HG03025 (cell line): ENCODE measurements at regions not wholly inside any gene's neighbourhood (a gene's known extent, or its start where the extent isn't known, plus 50 kb on each side); places are given as distances from the start of the nearest gene placed in this dataset.

Source experiments
- ATAC-seq: cut with Tn5 transposase; IDR thresholded peaks from one replicate; pipeline ENCODE4 v1.9.1; 2021; ENCODE audit warnings: mild to moderate bottlenecking, moderate library complexity; ENCODE audit not compliant: unreplicated experiment, low FRiP score

DNA sequence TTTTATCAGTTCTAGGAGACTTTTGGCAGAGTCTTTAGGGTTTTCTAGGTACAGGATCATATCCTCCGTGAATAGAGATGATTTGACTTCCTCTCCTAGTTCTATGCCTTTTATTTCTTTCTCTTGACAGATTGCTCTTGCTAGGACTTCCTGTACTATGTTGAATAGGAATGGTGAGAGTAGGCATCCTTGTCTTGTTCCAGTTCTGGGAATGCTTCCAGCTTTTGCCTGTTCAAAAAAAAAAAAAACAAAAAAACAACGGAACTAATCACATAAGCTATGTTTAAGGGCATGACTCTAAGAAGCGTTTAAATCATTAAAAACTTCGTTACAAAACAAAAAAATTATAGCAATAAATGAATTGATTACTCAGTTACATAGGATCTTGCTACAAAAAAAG is 145.7 kb downstream of the NUP35 start:
- no peak for ATAC-seq

DNA sequence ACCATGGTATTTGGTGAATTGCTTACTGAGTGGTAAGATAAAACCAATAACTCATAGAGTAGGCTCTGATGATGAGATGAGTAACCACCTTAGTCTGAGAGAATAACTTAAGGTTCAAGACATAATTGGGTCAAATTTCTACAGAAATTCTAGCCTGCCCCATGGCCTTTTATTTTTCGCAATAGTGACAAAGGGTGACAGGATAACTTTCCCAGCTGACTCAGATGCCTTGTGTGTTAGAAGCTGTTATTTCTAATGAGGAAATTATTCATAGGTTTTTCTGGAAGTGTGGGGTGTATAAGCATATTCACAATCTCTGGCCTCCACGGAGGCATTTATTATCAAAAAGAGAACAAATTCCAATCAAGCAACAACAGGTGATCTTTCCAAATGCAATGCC is 159.0 kb downstream of the NUP35 start:
- ATAC-seq = no peak

DNA sequence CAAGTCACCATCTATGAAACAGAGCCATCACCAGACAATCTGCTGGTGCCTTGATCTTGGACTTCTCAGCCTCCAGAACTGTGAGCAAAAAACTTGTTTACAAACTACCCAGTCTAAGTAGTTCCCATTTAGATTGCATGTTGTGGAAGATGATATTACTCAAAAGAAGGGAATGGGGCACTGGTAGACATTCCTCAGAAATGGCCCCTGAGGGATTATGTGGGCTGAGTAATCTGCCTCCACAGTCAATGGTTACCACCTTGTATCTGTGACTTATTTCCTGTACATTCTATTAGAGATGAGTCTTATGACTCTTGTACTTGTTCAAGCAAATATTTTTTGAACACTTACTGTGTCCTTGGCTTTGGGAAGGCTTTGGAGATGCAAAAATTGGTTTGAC is 160.4 kb downstream of the NUP35 start:
- no peak for ATAC-seq

DNA sequence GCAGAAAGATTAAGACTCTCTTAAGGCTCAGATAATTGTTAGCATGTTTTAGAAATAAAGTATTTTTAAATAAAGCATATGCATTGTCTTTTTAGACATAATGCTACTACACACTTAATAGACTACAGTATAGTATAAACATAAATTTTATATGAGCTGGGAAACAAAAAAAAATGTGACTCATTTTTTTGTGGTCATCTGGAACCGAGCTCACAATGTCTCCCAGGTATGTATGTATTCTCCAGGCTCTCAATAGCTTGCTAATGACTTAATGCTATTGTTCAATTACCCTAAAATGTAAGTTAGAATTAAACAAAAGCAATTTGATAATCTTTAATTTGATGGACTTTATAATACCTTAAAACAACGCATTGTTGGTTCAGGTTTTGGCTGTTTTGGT is 167.2 kb downstream of the NUP35 start:
- no peak for ATAC-seq

DNA sequence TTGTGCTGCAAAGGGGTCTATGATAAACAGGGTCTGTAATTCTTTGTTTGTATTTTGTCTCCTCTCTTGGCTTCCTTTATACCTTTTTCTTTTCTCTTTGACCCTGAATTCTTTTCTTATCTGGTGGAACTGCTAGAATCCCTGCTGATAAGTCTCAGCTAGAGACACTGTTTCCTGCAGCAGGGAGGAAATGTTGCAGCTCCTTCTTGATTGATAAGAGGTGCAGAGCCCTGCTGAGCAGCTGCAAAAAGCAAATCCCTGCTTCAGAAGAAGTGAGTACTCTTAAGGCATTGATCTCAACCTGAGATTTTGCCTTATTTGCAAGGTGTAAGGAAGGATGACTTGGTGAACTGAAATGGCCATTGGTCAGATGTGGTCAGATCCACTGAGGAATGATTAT is 167.8 kb downstream of the NUP35 start:
- no peak for ATAC-seq

DNA sequence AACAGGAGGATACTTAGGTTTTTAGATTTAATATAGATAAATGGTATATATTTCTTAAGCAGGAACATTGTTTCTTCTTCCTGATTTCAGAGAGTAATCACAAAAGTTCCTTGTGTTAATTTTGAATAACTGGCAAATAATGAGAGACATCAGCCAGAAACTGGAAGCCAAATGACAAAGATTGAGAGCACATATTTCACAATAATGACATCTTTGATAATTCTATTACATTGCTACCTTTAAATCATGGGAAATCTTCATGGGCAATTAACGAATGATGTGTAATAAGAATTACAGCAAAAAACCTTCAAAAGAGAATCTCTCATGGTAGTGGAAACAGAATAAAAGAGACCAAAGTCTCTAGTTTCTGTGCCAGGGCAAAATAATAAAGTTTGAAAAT is 215.1 kb downstream of the NUP35 start:
- no peak for ATAC-seq

DNA sequence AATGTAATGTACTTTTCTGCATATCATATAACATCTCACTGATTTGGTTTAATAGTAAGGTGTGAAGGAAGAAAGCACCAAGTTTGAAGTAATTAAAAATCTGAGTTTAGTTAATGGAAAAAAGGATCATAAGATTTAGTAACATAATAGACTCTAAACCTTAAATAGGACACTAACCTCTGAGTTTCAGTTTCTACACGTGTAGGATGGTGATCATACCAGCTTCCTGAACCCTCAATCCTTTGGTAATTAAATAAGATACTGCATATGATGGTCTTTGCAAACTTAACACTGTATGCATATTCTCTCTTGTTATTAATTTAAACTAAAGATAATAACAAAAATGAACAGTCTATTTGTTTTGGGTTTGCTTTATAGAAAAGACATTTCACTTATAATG is 216.8 kb downstream of the NUP35 start:
- ATAC-seq = no peak

DNA sequence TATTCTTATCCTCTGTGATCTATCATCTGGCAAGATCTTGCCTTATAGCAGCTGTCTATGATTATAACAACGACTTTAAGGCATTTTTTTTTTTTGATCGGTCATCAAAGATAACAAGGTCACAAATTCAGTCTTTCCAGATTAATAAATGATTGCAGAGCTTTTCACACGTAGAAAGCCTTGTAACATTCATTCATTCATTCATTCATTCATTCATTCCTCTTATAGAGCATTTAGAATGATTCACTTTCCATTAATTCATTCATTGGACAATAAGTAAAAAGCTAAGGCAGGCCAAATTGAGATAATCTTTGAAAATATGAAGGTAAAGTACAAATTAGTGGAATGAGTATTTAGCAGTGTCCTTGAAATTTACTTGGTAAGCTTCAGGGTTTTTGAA is 223.7 kb downstream of the NUP35 start:
- no peak for ATAC-seq

DNA sequence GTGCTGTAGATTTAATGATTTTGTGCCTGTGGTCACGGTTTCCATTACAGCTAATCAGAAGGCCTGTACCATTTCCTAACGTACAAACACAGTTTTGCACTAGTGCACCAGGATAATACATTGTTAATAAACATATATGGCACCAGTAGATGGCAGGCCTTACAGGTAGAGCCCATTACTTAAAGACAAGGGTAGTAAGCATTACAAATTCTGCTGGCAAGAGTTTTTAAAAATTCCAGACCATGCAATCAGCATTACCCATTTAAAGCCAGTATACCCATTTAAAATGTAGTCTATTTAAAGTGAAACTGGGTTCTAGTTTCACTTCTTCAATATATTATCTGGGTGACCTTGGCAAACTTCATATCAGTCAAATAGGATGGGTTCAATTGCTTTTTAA is 224.2 kb downstream of the NUP35 start:
- ATAC-seq = peak; percentile 83

DNA sequence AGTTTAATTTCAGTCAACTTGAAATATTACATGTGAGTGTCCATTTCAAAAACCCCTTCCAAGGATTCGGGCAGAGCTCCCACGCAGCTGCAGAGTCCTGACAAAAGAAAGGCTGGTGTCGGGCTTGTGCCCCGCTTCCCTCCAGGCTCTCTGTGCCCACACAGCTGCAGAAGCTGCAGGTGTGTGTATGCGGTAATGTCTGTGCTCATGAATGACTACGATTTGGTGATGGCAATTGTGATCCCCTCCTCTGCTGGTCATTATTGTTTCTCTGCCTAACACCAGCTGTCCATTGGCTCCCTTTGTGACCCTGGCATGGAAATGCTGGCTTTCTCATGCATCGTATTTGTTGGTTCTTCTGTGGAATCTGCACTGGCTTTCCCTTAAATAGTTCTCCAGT is 224.8 kb downstream of the NUP35 start:
- no peak for ATAC-seq

DNA sequence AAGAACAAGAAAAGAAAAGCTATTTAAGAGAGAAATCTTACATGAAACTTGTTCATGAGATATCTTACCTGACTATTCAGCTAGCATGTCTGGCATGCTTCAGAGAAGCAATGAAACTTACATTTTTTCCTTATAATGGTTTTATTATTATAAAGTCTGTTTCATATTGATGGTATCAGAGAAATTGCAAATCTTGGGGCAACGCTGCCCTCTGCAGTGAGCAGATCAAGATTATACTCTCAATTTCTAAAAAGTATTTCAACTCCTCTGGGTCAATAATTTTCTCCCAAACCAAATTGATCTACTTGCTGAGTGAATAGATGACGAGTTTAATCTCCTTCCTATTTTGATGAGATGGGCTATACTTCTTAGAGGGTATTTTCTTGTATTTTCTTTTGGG is 235.6 kb downstream of the NUP35 start:
- no peak for ATAC-seq

DNA sequence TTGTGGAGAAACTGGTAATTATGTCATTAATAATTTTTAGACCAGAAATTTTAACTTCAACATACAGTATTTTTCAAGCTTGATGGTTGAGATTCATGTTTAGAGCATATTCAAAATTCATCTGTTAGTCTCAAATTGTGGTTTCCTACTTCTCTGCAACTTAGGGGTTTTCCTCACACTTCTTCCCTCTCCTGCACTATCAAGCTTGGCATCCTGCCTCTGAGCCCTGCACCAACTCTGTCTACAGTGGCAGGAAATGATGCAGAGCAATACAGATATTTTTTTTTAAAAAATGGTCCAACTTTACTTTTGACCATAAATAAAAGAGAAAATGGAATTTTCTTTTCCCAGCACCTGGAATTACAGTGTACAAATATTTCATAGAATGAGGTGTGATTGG is 247.3 kb downstream of the NUP35 start:
- ATAC-seq = no peak

DNA sequence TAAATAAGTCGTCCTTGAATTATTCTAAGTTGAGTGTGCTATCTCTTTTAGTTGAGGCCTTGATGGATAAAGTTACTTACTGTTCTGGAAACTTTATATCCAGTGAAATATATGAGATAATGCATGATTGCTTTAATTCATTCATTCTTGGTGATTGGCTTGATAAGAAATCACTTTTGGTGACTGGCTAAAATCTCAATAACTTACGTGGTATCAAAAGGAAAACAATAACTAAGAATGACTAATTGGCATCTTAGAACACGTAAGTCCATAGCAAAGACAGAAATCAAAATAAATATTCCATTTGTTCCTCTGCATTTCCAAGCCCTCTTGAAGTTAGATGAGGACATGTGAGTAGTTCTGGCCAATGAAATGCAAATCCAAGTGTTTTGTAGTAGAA is 251.6 kb downstream of the NUP35 start:
- ATAC-seq = no peak

DNA sequence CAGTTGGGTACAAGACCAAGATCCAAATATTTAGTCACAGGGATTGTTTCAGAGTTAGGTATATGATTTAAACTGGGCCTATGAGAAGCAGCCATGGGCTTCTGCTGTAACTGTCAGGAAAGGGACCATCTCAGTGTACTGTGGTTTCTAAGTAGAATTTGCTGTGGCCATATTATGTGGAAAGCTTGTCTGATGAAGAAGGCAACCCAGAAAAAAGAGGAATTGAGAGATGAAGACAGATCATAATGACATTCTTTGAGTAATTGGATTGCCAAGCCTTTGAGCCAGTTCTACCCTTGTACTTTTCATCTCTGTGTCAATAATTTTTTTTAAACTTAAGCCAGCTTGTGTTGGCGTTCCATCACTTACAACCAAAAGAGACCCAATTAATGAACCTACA is 259.6 kb downstream of the NUP35 start:
- ATAC-seq = no peak

DNA sequence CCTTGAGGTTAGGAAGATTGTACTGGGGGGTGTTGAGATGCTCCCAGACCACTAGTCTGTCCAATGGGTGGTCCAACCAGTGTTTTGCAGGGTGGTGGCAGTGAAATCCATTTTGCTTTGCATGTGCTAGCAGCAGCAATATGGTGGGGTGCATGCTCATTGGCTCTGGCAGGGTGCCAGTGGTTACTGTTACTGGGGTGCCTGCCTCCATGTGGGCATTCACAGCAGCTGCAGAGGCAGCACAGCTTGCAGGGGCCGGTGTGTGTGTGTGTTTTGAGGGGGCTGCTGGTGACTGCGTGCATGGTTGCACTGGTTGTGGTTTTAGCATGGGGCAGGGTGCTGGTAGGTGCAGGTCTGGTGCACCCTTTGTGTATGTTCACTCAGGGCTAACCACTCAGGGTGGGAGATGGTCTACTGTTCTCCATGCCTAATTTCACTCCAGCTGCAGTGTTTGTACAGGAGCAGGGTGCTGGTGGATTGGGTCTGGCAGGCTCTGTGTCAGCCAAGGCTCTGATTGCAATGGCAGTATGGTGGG is 265.4 kb downstream of the NUP35 start:
- ATAC-seq = no peak

DNA sequence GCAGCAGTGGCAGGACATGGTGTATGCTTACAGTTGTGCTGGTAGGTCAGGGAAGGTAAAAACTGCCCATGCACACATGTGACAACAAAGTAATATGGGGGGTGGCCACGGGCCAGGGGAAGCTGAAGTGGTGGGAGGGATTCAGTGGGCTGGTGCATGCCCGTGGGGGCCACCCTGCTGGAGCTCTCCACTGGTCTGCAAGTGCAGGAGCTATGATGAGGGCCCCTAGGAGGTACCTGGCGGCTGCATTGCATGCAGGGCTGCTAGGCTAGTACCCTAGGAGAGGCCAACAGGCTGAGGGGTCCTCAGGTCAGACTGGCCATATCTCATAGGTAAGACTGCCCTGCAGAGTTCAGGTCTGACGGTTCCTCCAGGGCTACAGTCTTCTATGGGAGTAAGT is 265.9 kb downstream of the NUP35 start:
- ATAC-seq = no peak

DNA sequence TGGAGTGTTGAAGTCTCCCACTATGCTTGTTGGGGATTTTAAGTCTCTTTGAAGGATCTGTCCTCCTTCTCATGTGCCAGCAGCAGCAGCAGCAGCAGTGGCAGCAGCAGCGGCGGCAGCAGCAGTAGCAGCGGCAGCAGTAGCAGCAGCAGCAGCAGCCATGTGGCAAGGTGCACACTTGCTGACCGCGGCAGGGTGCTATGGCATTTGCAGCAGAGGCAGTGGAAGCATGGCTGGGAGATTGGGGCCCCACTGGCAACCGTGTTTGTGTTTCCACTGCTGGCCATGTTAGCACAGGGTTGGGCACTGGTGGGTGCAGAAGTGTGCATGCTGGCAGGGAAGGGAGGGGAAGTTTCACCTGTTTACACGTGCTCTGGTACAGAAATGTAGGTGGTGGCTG is 280.1 kb downstream of the NUP35 start:
- no peak for ATAC-seq

DNA sequence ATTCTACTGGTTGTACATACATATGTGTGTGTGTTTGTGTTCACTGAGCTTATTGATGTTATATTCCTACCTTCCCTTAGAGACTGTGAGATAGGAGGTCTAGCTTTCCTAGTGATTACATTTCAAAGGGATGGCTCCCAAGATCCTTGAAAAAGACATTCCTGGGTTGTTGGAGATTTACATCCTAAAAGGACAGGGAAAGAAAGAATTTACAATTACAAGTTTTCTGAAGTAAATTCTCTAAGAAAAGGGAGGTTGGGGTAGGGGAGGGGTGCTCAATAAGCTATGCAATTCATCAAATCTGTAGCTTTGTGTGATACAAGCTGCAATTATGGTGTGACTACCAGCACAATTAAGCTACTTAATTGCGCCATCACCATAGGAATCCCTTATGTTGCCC is 284.3 kb downstream of the NUP35 start:
- ATAC-seq = no peak

DNA sequence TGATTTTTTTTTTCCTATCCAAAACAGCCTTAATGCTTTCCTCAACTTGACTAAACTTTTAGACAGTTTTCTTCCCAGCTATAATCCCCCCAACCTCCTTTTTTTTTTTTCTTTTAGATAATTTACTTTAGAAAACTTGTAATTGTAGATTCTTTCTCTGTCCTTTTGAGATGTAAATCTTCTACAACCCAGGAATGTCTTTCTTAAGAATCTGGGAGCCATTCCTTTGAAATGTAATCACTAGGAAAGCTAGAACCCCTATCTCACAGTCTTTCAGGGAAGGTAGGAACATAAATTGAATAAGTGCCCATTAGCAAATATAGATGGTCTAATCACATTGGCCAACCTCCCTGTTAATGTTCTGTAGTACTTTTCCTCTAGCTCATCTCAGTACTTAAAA is 285.4 kb downstream of the NUP35 start:
- no peak for ATAC-seq

DNA sequence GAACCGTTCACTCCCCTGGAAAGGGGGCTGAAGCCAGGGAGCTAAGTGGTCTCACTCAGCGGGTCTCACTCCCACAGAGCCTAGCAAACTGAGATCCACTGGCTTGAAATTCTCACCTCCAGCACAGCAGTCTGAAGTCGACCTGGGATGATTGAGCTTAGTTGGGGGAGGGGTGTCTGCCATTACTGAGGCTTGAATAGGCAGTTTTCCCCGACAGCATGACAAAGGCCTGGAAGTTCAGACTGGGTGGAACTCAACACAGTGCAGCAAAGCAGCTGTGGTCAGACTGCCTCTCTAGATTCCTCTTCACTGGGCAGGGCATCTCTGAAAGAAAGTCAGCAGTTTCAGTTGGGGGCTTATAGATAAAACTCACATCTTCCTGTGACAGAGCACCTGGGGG is 292.5 kb downstream of the NUP35 start:
- no peak for ATAC-seq

DNA sequence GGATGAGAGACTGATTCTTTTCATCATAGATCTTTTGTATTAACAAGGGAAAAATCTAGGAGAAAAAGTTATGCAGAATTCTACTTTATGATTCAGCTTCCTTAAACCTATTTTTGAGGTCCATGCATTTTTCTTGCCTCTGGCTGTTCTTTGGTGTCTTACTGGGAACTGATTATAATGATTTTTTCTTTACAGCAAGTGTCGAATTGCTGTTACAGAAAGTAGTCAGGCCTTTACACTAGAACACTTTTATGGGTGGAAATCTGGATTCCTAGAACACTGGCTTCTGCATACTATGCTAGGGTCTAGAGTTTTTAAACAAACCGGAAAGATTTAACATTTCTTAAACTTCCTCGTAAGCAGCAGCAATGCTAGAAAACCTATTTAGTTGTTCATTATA is 302.6 kb downstream of the NUP35 start:
- no peak for ATAC-seq

DNA sequence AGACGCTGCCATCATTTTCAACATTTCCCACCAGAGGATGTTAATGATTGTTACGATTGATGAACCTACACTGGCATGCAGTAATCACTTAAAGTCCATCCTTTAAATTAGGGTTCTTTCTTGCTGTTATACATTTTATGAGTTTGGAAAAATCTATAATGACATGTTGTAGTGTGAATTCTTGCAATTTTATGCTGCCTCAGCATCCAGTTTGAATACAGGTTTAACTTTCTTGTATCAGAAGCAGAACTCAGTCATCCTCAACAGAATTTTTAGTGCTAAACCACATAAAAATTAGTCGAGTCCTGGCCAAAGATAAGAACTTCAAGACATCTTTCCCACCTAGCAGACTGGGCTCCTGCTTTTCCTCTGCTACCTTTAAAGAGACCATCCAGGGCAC is 303.3 kb downstream of the NUP35 start:
- ATAC-seq = no peak

DNA sequence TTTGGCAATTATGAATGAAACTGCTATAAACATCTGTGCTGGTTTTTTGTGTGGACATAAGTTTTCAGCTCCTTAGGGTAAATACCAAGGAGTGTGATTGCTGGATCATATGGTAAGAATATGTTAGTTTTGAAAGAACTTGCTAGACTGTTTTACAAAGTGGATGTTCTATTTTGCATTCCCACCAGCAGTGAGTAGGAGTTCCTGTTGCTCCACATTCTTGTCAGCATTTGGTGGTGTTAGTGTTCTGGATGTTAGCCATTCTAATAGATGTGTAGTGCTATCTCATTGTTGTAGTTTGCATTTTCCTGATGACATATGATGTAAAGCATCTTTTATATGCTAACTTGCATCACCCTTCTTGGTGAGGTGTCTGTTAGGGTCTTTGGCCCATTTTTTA is 304.6 kb downstream of the NUP35 start:
- no peak for ATAC-seq
